ENCODE measurements at regions not wholly inside any gene's neighbourhood (a gene's known extent, or its start where the extent isn't known, plus 50 kb on each side); places are given as distances from the start of the nearest gene placed in this dataset.
A peak's percentile ranks its signal among the peaks of the same experiment; 100 is the strongest.

GRCh38 chr18:40168026-40168425 lies 1787.0 kb upstream of the PIK3C3 start:
- Mint-ChIP-seq H3K27ac (ENCODE audit: low read depth, unreplicated experiment) (no peak overlapping the region), H3K27me3 (ENCODE audit: insufficient read depth, unreplicated experiment) (no peaks in the 10 kb centered on the region), H3K9me3 (ENCODE audit: unreplicated experiment) (no peaks in the 10 kb centered on the region), H3K36me3 (ENCODE audit: insufficient read depth, unreplicated experiment) (peaks cover 6% of the 10 kb centered on the region), H3K4me1 (ENCODE audit: insufficient read depth, unreplicated experiment) (peaks cover 5% of the 10 kb centered on the region), H3K4me3 (ENCODE audit: unreplicated experiment) (no peak overlapping the region)
- intact Hi-C loops (cut with micrococcal nuclease) = loop anchor here (10.0 kb wide), 1 partner anchor 247 kb away; no protein-coding TSS in a partner anchor
- ChIA-PET POLR2A (no interaction called here), CTCF (interaction anchor here (0.6 to 0.8 kb wide), 2 partner anchors 564 to 1730 kb away, joined by 3 read pairs; no protein-coding TSS in a partner anchor)
- DNase-seq (ENCODE audit: unreplicated experiment) = peak; percentile 32
- no TSS peak for BruUV-seq (replicated peaks)
- no peak for TF ChIP-seq CTCF (IDR thresholded peaks at IDR 0.05; ENCODE audit: unreplicated experiment)

GRCh38 chr18:40163254-40163653 lies 1791.8 kb upstream of the PIK3C3 start:
- H3K27ac Mint-ChIP-seq (ENCODE audit: low read depth, unreplicated experiment) = peak overlapping the region; percentile 44
- no peak for TF ChIP-seq CTCF (IDR thresholded peaks at IDR 0.05; ENCODE audit: unreplicated experiment)
- H3K4me1 Mint-ChIP-seq (ENCODE audit: insufficient read depth, unreplicated experiment) = peaks cover 13% of the 10 kb centered on the region
- DNase-seq (ENCODE audit: unreplicated experiment) = no peak
- no TSS peak for BruUV-seq (replicated peaks)
- ChIA-PET CTCF (interaction anchor here (0.5 to 1.0 kb wide), 2 partner anchors 9 to 250 kb away, joined by 3 to 4 read pairs; no protein-coding TSS in a partner anchor), POLR2A (interaction anchor here (1.6 kb wide), 1 partner anchor 364 kb away, joined by 4 read pairs; no protein-coding TSS in a partner anchor)
- H3K9me3 Mint-ChIP-seq (ENCODE audit: unreplicated experiment) = no peaks in the 10 kb centered on the region
- intact Hi-C loops (cut with micrococcal nuclease) = loop anchor here (10.0 kb wide), 1 partner anchor 252 kb away; no protein-coding TSS in a partner anchor
- no peak overlapping the region for H3K4me3 Mint-ChIP-seq (ENCODE audit: unreplicated experiment)
- H3K36me3 Mint-ChIP-seq (ENCODE audit: insufficient read depth, unreplicated experiment) = peaks cover 6% of the 10 kb centered on the region
- H3K27me3 Mint-ChIP-seq (ENCODE audit: insufficient read depth, unreplicated experiment) = no peaks in the 10 kb centered on the region

GRCh38 chr18:40160361-40160760 lies 1794.7 kb upstream of the PIK3C3 start:
- ChIA-PET POLR2A (no interaction called here), CTCF (interaction anchor here (0.6 to 2.6 kb wide), 8 partner anchors 12 to 1234 kb away, joined by 3 to 13 read pairs (median 3); no protein-coding TSS in a partner anchor)
- BruUV-seq (replicated peaks) = no TSS peak
- H3K9me3 Mint-ChIP-seq (ENCODE audit: unreplicated experiment) = no peaks in the 10 kb centered on the region
- no peak overlapping the region for H3K27ac Mint-ChIP-seq (ENCODE audit: low read depth, unreplicated experiment)
- no peak overlapping the region for H3K4me3 Mint-ChIP-seq (ENCODE audit: unreplicated experiment)
- DNase-seq (ENCODE audit: unreplicated experiment) = no peak
- H3K27me3 Mint-ChIP-seq (ENCODE audit: insufficient read depth, unreplicated experiment) = no peaks in the 10 kb centered on the region
- TF ChIP-seq CTCF (IDR thresholded peaks at IDR 0.05; ENCODE audit: unreplicated experiment) = no peak
- H3K4me1 Mint-ChIP-seq (ENCODE audit: insufficient read depth, unreplicated experiment) = peaks cover 13% of the 10 kb centered on the region
- peaks cover 6% of the 10 kb centered on the region for H3K36me3 Mint-ChIP-seq (ENCODE audit: insufficient read depth, unreplicated experiment)
- intact Hi-C loops (cut with micrococcal nuclease) = loop anchor here (10.0 kb wide), 1 partner anchor 254 kb away; no protein-coding TSS in a partner anchor

- intact Hi-C loops (cut with micrococcal nuclease) = loop anchor here (2.0 to 10.0 kb wide), 4 partner anchors 255 to 1215 kb away; no protein-coding TSS in a partner anchor
- Mint-ChIP-seq H3K4me1 (ENCODE audit: insufficient read depth, unreplicated experiment) (peaks cover 13% of the 10 kb centered on the region), H3K27me3 (ENCODE audit: insufficient read depth, unreplicated experiment) (no peaks in the 10 kb centered on the region), H3K36me3 (ENCODE audit: insufficient read depth, unreplicated experiment) (peaks cover under 1% of the 10 kb centered on the region), H3K9me3 (ENCODE audit: unreplicated experiment) (no peaks in the 10 kb centered on the region), H3K27ac (ENCODE audit: low read depth, unreplicated experiment) (no peak overlapping the region), H3K4me3 (ENCODE audit: unreplicated experiment) (no peak overlapping the region)
- POLR2A ChIA-PET = no interaction called here
- TF ChIP-seq CTCF (IDR thresholded peaks at IDR 0.05; ENCODE audit: unreplicated experiment) = peak; percentile 55
- peak; percentile 62 for DNase-seq (ENCODE audit: unreplicated experiment)
- BruUV-seq (replicated peaks) = no TSS peak
- CTCF ChIA-PET = interaction anchor here (0.6 to 2.6 kb wide), 15 partner anchors 9 to 1254 kb away, joined by 3 to 13 read pairs (median 3); no protein-coding TSS in a partner anchor
Measured at GRCh38 chr18:40159141-40160017, 1795.7 kb upstream of the PIK3C3 start.

All from MCF 10A (cell line).